ENCODE measurements at regions not wholly inside any gene's neighbourhood (a gene's known extent, or its start where the extent isn't known, plus 50 kb on each side); places are given as distances from the start of the nearest gene placed in this dataset.

DNA sequence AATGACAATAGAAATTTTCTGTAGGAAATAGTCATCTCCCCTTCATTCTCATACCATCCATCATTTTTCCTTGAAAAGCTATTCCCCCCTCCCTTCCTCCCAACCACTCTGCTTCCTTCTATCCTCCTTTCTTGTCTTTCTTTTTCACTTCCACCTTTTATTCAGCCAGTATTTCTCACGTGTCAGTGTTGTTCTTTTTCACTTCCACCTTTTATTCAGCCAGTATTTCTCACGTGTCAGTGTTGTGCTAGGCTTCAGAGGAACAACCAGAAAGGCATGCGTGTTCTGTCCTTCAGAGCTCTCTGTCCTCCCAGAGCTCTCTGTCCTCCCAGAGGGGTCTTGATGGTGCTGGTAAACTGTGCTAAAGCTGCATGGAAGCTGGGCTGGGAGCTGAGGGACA lies 419.6 kb downstream of the GADD45G start:
- TF ChIP-seq, protein P1, sequence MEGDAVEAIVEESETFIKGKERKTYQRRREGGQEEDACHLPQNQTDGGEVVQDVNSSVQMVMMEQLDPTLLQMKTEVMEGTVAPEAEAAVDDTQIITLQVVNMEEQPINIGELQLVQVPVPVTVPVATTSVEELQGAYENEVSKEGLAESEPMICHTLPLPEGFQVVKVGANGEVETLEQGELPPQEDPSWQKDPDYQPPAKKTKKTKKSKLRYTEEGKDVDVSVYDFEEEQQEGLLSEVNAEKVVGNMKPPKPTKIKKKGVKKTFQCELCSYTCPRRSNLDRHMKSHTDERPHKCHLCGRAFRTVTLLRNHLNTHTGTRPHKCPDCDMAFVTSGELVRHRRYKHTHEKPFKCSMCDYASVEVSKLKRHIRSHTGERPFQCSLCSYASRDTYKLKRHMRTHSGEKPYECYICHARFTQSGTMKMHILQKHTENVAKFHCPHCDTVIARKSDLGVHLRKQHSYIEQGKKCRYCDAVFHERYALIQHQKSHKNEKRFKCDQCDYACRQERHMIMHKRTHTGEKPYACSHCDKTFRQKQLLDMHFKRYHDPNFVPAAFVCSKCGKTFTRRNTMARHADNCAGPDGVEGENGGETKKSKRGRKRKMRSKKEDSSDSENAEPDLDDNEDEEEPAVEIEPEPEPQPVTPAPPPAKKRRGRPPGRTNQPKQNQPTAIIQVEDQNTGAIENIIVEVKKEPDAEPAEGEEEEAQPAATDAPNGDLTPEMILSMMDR (IDR thresholded peaks at IDR 0.05; ENCODE audit: insufficient read depth, low read length, poor library complexity, severe bottlenecking): no peak
- no peak for TF ChIP-seq EZH2phosphoT487 (conservative IDR thresholded peaks at IDR 0.05; ENCODE audit: low read length)

Measured in SU-DHL-6 (cell line).